Kidney glomerular epithelial cell (primary cell): ENCODE measurements at regions not wholly inside any gene's neighbourhood (a gene's known extent, or its start where the extent isn't known, plus 50 kb on each side); places are given as distances from the start of the nearest gene placed in this dataset.

Source experiments
- DNase-seq: peaks from one replicate; lab custom pipeline; 2025; lab: John Stamatoyannopoulos, UW

DNA sequence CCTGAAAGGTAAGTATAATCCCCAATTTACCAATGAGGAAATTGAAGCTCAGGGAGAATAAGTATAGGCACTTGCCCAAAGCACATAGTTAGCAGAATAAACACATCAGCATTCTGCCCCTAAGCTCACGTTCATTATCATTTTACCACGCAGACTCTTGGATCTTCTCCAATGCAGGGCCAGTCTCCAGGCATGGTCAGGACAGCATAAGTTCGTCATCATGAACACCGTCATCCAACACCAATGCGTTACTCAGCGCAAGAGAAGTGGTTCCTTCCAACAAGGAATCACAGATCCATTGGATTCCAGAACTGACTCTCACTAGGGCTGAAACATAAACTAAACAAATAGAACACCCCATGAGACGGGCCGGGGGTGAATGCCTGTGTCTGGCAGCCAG is 86.5 kb upstream of the GPM6B start:
- no peak for DNase-seq

DNA sequence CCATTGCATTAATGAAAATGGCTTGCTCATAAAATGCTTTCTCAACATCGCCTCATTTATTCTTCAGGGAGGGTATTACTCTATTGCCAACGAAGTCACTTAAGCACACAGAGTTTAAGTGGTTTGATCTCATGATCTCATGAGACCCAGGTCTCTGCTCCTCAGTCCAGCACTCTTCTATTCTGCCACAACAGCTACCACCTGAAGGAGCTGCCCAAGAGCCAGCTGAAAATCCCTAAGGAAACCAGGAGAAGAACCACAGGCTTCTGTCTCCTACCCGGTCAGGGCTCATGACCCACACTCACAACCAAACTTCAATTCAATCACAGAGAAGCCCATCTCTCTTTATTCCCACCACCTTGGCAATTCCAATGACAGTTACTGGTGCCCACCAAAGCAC is 85.5 kb upstream of the GPM6B start:
- DNase-seq, result no peak

DNA sequence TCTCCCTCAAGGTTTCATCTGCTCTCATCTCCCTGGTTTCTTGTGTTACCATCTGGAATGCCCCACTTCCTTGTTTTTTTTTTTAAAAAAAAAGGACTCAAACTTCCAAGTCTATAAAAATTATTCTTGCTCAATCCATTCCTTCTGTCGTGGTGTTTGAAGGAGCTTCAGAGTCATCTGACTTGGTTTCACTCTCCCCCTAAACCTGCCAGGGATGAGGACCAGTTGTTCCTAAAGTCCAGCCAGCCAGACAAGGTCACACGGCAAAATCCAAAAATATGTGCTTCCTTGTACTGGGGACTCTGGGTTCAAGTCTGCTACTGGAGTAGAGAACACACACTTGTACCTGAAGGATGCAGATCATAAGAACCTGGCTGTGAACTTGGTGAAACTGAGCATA is 84.5 kb upstream of the GPM6B start:
- DNase-seq, result no peak

DNA sequence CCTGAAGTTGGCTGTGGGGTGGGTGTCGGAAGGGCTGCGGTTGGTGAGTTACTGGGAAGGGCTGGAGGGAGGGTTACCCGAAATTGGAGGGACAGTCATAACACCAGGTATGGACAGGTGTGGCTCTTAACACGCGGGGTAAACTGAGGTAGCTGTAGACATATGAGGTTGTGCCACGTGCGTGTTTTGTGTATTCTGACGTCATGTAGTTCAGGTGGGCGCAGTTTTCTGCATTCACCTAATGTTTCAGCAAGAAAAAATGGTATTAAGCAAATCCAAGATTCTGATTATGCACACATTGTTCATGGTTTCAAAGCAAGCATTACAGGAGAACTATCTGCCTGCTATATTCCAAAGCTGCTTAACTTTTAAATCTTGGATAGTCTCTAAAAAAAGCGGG is 83.5 kb upstream of the GPM6B start:
- no peak for DNase-seq

DNA sequence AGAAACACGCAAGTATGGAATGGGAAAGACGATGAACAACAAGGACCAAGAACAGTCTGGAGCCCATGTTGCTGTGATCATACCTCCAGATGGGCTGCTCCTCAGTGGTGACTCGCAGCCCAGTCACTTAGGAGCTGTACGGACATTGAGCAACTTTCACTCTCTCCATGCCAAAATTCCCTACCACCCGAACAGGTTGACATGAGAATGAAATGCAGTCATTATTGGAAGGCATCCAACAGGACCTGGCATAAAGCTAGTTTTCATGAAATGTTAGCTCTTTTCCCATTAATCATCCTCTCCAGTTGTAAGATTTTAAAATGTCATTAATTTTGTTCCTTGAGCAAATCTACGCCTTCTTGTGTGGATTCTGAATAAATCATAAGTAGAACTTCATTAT is 82.7 kb upstream of the GPM6B start:
- no peak for DNase-seq

DNA sequence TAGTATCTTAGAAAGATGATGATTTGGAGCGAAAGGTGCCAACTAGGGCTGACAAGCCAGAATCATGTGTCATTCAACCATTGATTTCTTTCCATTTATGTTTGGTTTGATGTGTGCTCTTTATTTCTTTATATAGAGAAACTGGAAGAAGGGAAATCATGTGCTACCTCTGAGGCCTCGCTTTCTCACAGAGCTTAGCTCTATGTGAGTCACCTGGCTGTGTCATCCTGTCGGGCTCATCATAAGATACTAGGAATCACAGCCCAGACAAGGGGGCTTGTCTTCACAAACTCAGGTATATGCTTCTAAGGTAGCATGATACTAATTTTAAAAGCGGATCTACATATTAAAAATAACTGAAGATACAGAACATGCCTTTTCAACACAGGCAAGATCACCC is 81.7 kb upstream of the GPM6B start:
- peak; percentile 1 for DNase-seq

DNA sequence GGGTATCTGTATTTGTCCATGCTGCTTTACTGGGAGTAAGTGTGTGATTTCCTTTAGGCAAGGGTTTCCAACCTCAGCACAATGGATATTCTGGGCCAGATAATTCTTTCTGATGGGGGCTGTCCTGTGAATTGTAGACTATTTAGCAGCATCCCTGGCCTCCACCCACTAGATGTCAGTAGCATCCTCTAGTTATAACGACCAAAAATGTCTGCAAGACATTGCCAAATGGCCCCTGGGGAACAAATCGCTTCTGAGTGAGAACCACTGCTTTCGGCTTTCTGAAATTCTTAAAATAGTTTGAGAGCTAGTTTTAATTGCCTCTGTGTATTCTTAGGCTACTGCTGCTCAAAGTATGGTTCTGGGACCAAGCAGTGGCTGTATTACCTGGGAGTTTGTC is 81.2 kb upstream of the GPM6B start:
- DNase-seq, result no peak

DNA sequence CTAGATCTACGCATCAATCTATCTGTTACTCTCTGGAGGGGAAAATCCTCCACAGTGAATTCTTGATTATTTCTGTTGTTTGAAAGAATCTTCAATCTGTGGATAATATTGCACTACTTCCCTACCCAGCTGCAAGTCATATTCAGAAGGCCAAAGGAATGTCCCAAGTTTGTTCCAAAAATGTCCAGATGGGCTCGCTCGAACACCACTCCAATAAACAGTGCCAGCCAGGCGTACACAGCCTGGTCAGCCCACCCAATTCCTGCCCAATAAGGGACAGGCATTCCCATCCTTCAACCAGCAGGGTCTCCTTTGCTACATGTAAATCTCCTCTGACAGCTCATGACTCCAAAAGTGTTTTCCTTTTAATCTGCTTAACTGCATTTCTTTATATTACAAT is 80.7 kb upstream of the GPM6B start:
- no peak for DNase-seq

DNA sequence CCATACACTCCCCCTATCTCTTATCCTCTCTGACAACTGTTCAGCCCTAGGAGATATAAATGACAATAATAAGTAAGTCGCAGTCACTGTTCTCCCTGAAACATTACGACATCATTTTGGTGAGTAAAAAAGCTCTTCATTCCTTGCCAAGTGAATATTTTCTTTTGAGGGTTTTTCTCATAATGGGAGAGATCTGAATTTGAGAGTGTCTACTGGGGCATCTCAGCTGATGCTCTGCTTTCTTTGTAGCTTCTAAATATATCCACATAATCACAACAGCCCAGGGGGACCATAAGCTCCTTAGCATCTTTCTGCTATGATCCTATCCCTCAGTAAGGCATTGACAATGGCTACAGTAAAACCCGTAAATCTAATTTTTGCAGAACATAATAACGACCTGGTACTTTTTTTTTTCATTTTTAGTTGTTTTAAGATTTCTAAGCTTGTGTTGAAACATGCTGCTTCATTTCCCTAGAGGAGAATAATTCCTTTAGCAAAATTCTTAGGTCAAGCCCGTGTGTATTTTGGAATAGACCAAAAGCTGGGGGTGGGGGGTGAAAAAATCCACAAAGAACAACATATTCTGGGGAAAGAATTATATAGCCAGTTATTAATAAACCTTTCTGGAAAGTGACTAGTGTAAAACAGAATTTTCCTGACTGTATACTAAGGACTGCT is 78.1 kb upstream of the GPM6B start:
- no peak for DNase-seq

DNA sequence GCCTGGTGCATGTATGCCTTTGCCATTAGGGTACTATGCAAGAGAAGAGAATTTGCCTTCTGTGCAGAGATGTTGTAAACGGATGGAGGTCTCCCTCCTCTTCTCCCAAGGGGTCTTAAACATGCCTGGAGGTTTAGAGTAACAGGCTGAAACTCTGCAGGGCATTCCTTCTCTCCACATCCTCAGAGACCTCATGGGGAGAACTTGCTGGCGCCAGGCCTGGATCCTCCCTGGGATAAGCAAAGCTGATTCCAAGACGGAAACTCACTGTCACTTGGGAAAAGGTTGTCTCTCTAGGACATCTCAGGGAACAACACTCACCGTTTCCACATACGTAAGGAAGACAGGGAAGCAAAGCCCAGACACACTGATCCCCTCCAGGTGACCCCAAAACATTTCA is 76.9 kb upstream of the GPM6B start:
- DNase-seq, result no peak

DNA sequence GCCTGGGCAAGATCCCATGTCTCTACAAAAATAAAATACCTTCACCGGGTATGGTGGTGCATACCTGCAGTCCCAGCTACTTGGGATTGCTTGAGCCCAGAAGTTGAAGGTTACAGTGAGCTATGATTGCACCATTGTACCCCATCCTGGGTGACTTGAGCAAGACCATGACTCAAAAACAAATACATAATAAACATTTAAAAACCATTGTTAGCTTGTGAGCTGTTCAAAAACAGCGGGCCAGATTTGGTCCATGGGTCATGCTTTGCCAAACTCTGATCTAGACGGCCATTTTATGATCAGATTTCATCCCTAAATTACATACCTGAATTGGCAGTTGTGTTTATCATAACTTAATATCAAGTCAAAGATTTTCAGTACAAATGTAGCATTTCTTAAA is 76.0 kb upstream of the GPM6B start:
- no peak for DNase-seq

DNA sequence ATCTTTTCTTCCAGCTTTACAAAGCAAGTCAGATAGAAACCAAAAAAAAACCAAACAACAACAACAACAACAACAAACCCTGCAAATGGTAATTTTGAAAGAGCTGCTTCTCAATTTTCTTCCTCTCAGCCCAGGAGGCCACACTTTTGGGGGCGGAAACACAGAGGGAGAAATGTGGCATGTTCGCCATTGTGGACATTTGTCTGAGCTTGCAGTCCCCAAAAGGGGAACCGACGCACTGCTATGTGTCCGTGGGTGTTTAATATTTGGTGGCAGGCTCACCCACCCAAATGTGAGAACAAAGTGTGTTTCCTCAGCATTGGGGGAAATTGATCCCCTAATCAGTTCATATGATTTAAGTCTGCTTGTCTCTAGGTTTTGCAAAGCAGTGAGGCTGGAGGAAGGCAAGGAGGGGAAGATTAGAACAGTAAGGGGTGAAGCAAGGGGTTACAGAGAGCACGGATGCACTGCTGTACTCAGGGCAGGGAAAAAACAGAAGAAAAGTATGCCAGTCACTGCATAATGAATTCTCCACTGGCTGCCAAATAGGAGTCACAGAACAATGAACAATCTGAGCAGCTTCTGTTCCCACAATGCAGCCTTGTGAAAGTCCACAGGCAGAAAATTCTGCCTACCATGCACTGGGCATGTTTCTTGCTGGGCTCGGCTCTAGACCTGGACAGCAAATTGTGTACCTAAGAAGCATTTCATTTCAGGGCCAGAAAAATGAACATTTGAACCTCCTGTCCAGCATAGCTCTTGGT is 74.7 kb upstream of the GPM6B start:
- no peak for DNase-seq

DNA sequence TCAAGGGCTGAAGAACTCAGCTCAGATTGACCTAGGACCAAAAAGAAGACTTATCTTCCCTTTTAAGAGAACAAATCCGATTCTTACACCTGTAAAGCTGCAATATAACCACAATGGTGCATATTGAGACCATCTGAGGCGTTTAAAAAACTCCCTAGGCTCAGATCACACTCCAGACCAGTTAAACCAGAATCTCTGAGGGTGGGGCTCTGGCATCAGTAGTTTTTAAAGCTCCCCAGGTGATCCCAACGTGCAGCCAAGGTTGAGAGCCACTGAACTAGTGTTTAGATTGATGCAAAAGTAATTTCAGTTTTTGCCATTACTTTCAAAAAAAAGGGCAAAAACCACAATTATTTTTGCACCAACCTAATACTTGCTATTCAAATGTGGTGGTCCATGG is 73.9 kb upstream of the GPM6B start:
- DNase-seq, result no peak

DNA sequence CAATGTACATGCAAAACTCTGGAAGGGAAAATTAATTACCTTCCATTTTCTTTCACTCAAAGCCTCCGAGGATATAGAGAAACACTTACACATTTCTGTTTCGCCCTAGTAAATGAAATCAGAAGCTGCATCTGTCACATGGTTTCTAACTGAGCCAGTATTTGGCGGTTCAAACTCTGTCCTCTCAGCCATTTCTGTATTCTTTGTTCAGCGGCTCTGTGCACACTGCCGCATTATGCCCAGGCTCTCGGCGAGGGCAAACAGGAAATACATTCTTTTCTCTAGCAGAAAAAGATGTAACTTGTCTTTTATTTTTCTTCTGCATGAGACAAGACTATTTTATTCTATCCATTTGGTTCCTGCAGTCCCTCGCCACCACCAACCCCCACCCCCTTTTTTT is 71.4 kb upstream of the GPM6B start:
- DNase-seq, result no peak

DNA sequence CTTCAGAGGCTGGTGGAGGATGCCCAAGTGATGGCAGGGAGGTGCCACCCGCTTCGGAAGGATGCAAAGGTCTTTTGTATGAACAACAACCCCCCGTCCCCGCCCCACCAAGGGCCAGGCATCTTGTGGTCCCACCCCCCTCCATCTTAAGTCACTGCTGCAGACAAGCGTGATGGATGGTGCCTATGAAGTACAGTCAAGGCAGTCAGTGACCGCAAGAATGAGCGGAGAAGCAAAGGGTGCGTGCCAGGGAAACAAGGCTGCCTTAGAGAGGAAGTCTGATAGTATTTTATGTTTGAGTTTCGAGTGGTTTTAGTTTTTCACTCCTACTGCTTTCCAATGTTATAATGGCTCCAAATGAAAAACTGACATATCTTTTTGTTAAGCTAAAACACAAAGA is 68.7 kb upstream of the GPM6B start:
- DNase-seq, result no peak

DNA sequence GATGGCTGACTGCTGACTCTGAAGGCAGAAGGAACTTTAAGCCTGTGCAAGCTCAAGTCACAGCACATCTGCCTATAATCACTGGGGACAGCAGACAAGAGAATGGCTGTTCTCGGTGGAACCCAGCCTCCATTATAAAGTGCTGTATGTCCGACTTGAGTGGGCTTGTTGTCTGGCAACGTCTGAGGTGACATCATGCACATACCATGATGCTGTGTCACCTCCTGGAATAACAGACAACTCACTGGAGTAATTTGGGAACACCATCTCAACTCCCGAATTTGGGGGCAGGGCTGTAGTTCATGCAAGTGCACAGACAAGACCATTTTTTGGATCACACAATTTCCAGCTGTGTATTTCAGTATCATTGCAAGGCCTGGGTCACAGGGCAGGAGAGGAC is 59.8 kb upstream of the GPM6B start:
- DNase-seq, result no peak

DNA sequence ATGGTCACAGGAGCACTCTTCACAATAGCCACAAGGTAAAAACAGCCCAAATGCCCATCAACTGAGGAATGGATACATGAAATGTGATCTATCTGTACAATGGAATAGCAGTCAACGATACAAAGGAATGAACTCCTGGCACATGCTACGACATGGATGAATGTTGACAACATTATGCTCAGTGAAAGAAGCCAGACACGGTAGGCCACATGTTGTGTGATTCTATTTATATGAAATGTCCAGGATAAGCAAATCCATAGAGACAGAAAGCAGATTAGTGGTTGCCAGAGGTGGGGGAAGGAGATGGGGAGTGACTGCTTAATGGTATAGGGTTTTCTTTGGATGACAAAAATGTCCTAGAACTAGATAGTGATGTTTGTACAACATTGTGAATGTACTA is 58.7 kb upstream of the GPM6B start:
- DNase-seq, result no peak

DNA sequence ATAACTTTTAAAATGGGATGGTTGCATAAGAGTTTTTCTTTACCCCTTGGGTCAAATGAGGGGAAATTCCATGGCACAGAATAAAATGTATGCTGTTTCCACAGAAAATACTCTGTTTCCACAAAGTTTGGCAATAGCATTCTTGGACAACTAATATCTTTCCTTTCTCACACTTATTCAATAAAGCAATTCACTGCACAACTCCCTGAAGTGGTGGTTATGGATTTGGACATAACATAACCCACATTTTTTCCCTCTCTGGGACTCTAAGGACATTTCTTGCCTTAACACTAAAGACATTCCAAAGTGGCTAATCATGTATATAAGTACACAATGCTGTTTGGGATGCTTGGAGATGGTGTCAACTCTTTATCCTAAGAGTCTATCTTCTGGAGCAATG is 51.7 kb upstream of the GPM6B start:
- DNase-seq, result no peak
